WTC11 (cell line): ENCODE measurements at regions not wholly inside any gene's neighbourhood (a gene's known extent, or its start where the extent isn't known, plus 50 kb on each side); places are given as distances from the start of the nearest gene placed in this dataset.
"Not testable (repeated sequence)": the region's sequence is repeated elsewhere in the genome, so short reads cannot be mapped to it uniquely, and the experiment has no call there.

ENCODE experiments used
- ELF4 ChIP-seq: sonication (generic); formaldehyde crosslinking; IDR thresholded peaks from 2 replicates; pipeline ENCODE4 v1.8.1; 2022; ENCODE audit warnings: low read depth, mild to moderate bottlenecking, moderate library complexity, missing genetic modification reagents
- NR3C1 ChIP-seq: sonication (generic); formaldehyde crosslinking; conservative IDR thresholded peaks from 2 replicates; pipeline ENCODE4 v1.8.1; 2023; ENCODE audit warnings: low read depth, mild to moderate bottlenecking, missing genetic modification reagents
- SP1 ChIP-seq: sonication (generic); formaldehyde crosslinking; conservative IDR thresholded peaks from 2 replicates; pipeline ENCODE4 v1.8.1; 2022; ENCODE audit warnings: missing genetic modification reagents
- ZNF232 ChIP-seq: sonication (generic); formaldehyde crosslinking; IDR thresholded peaks from 2 replicates; pipeline ENCODE4 v1.8.0; 2022; ENCODE audit warnings: mild to moderate bottlenecking, missing genetic modification reagents
- ZNF317 ChIP-seq: sonication (generic); formaldehyde crosslinking; IDR thresholded peaks from 2 replicates; pipeline ENCODE4 v1.8.1; 2023; ENCODE audit warnings: low read depth, mild to moderate bottlenecking, moderate library complexity, missing genetic modification reagents, borderline replicate concordance
- TF ChIP-seq, protein P1 (sequence below): sonication (generic); formaldehyde crosslinking; IDR thresholded peaks from 2 replicates; pipeline ENCODE4 v1.8.0; 2022; ENCODE audit warnings: mild to moderate bottlenecking, missing genetic modification reagents
- TF ChIP-seq, protein P2 (sequence below): sonication (generic); formaldehyde crosslinking; IDR thresholded peaks from 2 replicates; pipeline ENCODE4 v1.8.0; 2022; ENCODE audit warnings: mild to moderate bottlenecking, missing genetic modification reagents
- TF ChIP-seq, protein P3 (sequence below): fragments of 200-600 bp; IDR thresholded peaks from 2 replicates; pipeline ENCODE4 v1.8.0; 2022; ENCODE audit warnings: antibody characterized with exemption
- TF ChIP-seq, protein P4 (sequence below): sonication (generic); formaldehyde crosslinking; IDR thresholded peaks from 2 replicates; pipeline ENCODE4 v1.8.0; 2022; ENCODE audit warnings: missing genetic modification reagents
- TF ChIP-seq, protein P5 (sequence below): sonication (generic); formaldehyde crosslinking; IDR thresholded peaks from 2 replicates; pipeline ENCODE4 v1.8.0; 2023; ENCODE audit warnings: missing genetic modification reagents
- TF ChIP-seq, protein P6 (sequence below): sonication (generic); formaldehyde crosslinking; IDR thresholded peaks from 2 replicates; pipeline ENCODE4 v1.8.1; 2023; ENCODE audit warnings: mild to moderate bottlenecking, missing genetic modification reagents, moderate library complexity
- TF ChIP-seq, protein P7 (sequence below): fragments of 250-450 bp; sonication (Bioruptor Pico); IDR thresholded peaks from 2 replicates; pipeline ENCODE4 v2.1.2; 2022; ENCODE audit warnings: mild to moderate bottlenecking, moderate library complexity
- TF ChIP-seq, protein P8 (sequence below): sonication (generic); formaldehyde crosslinking; IDR thresholded peaks from 2 replicates; pipeline ENCODE4 v1.8.1; 2022; ENCODE audit warnings: mild to moderate bottlenecking, moderate library complexity, missing genetic modification reagents

DNA sequence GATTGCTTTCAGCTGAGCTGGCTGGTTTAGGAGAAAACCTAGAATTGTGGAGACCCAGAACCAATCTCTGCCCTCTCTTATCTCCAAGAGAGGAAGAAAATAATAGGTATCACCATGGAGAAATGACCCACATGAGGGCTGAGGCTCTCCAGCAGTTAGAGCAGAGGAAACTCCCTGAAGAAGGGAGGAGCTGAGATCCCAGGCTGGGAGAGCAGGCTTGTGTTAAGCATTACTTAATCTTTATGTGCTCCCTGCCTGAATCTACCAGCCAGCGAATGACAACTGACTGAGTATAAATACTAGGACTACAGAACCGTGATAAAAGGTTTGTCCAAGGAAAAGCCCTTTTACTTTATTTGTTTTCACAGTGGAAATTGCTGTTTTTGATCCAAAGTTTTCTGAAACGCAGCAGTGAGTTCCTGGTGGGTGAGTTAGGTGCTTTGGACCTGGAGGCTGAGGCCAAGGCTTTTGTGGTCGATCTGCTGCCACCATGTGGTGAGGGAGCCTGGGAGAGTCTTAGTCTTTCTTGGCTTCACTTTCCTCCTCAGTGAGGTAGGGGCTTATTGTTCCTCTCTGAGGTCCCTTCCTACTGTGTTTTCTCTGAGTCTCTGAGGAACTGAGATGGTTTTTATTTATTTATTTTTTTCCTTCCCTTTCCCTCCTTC lies 219.5 kb upstream of the NOTCH2NLA start:
- TF ChIP-seq, protein P1, sequence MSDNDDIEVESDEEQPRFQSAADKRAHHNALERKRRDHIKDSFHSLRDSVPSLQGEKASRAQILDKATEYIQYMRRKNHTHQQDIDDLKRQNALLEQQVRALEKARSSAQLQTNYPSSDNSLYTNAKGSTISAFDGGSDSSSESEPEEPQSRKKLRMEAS (CRISPR knock-in tag), result not testable (repeated sequence)
- TF ChIP-seq, protein P2, sequence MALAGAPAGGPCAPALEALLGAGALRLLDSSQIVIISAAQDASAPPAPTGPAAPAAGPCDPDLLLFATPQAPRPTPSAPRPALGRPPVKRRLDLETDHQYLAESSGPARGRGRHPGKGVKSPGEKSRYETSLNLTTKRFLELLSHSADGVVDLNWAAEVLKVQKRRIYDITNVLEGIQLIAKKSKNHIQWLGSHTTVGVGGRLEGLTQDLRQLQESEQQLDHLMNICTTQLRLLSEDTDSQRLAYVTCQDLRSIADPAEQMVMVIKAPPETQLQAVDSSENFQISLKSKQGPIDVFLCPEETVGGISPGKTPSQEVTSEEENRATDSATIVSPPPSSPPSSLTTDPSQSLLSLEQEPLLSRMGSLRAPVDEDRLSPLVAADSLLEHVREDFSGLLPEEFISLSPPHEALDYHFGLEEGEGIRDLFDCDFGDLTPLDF, result not testable (repeated sequence)
- TF ChIP-seq NR3C1, SP1, ZNF232, ZNF317, ELF4: not testable (repeated sequence)
- TF ChIP-seq, protein P3, sequence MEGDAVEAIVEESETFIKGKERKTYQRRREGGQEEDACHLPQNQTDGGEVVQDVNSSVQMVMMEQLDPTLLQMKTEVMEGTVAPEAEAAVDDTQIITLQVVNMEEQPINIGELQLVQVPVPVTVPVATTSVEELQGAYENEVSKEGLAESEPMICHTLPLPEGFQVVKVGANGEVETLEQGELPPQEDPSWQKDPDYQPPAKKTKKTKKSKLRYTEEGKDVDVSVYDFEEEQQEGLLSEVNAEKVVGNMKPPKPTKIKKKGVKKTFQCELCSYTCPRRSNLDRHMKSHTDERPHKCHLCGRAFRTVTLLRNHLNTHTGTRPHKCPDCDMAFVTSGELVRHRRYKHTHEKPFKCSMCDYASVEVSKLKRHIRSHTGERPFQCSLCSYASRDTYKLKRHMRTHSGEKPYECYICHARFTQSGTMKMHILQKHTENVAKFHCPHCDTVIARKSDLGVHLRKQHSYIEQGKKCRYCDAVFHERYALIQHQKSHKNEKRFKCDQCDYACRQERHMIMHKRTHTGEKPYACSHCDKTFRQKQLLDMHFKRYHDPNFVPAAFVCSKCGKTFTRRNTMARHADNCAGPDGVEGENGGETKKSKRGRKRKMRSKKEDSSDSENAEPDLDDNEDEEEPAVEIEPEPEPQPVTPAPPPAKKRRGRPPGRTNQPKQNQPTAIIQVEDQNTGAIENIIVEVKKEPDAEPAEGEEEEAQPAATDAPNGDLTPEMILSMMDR, result not testable (repeated sequence)
- TF ChIP-seq, protein P4, sequence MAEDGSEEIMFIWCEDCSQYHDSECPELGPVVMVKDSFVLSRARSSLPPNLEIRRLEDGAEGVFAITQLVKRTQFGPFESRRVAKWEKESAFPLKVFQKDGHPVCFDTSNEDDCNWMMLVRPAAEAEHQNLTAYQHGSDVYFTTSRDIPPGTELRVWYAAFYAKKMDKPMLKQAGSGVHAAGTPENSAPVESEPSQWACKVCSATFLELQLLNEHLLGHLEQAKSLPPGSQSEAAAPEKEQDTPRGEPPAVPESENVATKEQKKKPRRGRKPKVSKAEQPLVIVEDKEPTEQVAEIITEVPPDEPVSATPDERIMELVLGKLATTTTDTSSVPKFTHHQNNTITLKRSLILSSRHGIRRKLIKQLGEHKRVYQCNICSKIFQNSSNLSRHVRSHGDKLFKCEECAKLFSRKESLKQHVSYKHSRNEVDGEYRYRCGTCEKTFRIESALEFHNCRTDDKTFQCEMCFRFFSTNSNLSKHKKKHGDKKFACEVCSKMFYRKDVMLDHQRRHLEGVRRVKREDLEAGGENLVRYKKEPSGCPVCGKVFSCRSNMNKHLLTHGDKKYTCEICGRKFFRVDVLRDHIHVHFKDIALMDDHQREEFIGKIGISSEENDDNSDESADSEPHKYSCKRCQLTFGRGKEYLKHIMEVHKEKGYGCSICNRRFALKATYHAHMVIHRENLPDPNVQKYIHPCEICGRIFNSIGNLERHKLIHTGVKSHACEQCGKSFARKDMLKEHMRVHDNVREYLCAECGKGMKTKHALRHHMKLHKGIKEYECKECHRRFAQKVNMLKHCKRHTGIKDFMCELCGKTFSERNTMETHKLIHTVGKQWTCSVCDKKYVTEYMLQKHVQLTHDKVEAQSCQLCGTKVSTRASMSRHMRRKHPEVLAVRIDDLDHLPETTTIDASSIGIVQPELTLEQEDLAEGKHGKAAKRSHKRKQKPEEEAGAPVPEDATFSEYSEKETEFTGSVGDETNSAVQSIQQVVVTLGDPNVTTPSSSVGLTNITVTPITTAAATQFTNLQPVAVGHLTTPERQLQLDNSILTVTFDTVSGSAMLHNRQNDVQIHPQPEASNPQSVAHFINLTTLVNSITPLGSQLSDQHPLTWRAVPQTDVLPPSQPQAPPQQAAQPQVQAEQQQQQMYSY (CRISPR knock-in tag), result not testable (repeated sequence)
- TF ChIP-seq, protein P5, sequence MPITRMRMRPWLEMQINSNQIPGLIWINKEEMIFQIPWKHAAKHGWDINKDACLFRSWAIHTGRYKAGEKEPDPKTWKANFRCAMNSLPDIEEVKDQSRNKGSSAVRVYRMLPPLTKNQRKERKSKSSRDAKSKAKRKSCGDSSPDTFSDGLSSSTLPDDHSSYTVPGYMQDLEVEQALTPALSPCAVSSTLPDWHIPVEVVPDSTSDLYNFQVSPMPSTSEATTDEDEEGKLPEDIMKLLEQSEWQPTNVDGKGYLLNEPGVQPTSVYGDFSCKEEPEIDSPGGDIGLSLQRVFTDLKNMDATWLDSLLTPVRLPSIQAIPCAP (CRISPR knock-in tag), result not testable (repeated sequence)
- TF ChIP-seq, protein P6, sequence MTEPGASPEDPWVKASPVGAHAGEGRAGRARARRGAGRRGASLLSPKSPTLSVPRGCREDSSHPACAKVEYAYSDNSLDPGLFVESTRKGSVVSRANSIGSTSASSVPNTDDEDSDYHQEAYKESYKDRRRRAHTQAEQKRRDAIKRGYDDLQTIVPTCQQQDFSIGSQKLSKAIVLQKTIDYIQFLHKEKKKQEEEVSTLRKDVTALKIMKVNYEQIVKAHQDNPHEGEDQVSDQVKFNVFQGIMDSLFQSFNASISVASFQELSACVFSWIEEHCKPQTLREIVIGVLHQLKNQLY (CRISPR knock-in tag), result not testable (repeated sequence)
- TF ChIP-seq, protein P7, sequence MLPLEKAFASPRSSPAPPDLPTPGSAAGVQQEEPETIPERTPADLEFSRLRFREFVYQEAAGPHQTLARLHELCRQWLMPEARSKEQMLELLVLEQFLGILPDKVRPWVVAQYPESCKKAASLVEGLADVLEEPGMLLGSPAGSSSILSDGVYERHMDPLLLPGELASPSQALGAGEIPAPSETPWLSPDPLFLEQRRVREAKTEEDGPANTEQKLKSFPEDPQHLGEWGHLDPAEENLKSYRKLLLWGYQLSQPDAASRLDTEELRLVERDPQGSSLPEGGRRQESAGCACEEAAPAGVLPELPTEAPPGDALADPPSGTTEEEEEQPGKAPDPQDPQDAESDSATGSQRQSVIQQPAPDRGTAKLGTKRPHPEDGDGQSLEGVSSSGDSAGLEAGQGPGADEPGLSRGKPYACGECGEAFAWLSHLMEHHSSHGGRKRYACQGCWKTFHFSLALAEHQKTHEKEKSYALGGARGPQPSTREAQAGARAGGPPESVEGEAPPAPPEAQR (CRISPR knock-in tag), result not testable (repeated sequence)
- TF ChIP-seq, protein P8, sequence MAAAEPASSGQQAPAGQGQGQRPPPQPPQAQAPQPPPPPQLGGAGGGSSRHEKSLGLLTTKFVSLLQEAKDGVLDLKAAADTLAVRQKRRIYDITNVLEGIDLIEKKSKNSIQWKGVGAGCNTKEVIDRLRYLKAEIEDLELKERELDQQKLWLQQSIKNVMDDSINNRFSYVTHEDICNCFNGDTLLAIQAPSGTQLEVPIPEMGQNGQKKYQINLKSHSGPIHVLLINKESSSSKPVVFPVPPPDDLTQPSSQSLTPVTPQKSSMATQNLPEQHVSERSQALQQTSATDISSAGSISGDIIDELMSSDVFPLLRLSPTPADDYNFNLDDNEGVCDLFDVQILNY (CRISPR knock-in tag), result not testable (repeated sequence)
